Ishikawa (cell line): ENCODE measurements at regions not wholly inside any gene's neighbourhood (a gene's known extent, or its start where the extent isn't known, plus 50 kb on each side); places are given as distances from the start of the nearest gene placed in this dataset.

Experiments
- CREB1 ChIP-seq: IDR thresholded peaks from 2 replicates; pipeline ENCODE4 v1.6.1; 2012; ENCODE audit warnings: low read depth
- EP300 ChIP-seq: IDR thresholded peaks from 2 replicates; pipeline ENCODE4 v1.6.1; 2012; ENCODE audit warnings: borderline replicate concordance
- FOXM1 ChIP-seq: IDR thresholded peaks from 2 replicates; pipeline ENCODE4 v1.6.1; 2012; ENCODE audit warnings: low read depth, borderline replicate concordance
- MAX ChIP-seq: IDR thresholded peaks from 2 replicates; pipeline ENCODE4 v1.6.1; 2012
- RAD21 ChIP-seq: IDR thresholded peaks from 2 replicates; pipeline ENCODE4 v1.6.1; 2012; ENCODE audit warnings: low read depth
- REST ChIP-seq: IDR thresholded peaks from 2 replicates; pipeline ENCODE4 v1.6.1; 2012; ENCODE audit warnings: low read depth, mild to moderate bottlenecking
- TAF1 ChIP-seq: IDR thresholded peaks from 2 replicates; pipeline ENCODE4 v1.6.1; 2012; ENCODE audit warnings: low read depth, mild to moderate bottlenecking
- TCF12 ChIP-seq: IDR thresholded peaks from 2 replicates; pipeline ENCODE4 v1.6.1; 2012; ENCODE audit warnings: low read depth
- YY1 ChIP-seq: IDR thresholded peaks from 2 replicates; pipeline ENCODE4 v1.6.1; 2012; ENCODE audit warnings: low read depth

GRCh38 chr10:57905010-57905409 lies 362.7 kb downstream of the IPMK start:
- no peak for TF ChIP-seq TAF1
- TF ChIP-seq CREB1 = no peak
- no peak for TF ChIP-seq MAX
- no peak for TF ChIP-seq RAD21
- TF ChIP-seq YY1 = no peak
- TF ChIP-seq TCF12 = no peak
- no peak for TF ChIP-seq FOXM1
- no peak for TF ChIP-seq EP300
- no peak for TF ChIP-seq REST
